GM10248 (cell line): ENCODE measurements at regions not wholly inside any gene's neighbourhood (a gene's known extent, or its start where the extent isn't known, plus 50 kb on each side); places are given as distances from the start of the nearest gene placed in this dataset.

Source experiments
- CTCF ChIA-PET: fragments of 300-600 bp; sonication (Branson Sonifier 250); formaldehyde crosslinking; extraction: SDS; loops from one replicate; lab custom pipeline; 2021; ENCODE audit warnings: antibody characterized with exemption; lab: Yijun Ruan, JAX
- POLR2A ChIA-PET: fragments of 350-650 bp; sonication (Branson Sonifier 250); formaldehyde crosslinking; extraction: SDS; loops from one replicate; lab custom pipeline; 2020; ENCODE audit warnings: antibody characterized with exemption; lab: Yijun Ruan, JAX
- DNase-seq: peaks from one replicate; pipeline ENCODE4 v3.0.0; 2012; ENCODE audit errors: extremely low spot score
- TF ChIP-seq, protein P1 (sequence below): IDR thresholded peaks from 2 replicates; pipeline ENCODE4 v1.5.1; 2012; ENCODE audit warnings: mild to moderate bottlenecking, low read depth; ENCODE audit errors: extremely low read depth, missing control alignments, control extremely low read depth

GRCh38 chr6:137311940-137312339, 92.8 kb upstream of the IFNGR1 start:
- no peak for DNase-seq
- CTCF ChIA-PET: interaction anchor here (1.0 to 1.4 kb wide), 2 partner anchors 27 to 218 kb away, joined by 3 to 5 read pairs; no protein-coding TSS in a partner anchor
- TF ChIP-seq, protein P1, sequence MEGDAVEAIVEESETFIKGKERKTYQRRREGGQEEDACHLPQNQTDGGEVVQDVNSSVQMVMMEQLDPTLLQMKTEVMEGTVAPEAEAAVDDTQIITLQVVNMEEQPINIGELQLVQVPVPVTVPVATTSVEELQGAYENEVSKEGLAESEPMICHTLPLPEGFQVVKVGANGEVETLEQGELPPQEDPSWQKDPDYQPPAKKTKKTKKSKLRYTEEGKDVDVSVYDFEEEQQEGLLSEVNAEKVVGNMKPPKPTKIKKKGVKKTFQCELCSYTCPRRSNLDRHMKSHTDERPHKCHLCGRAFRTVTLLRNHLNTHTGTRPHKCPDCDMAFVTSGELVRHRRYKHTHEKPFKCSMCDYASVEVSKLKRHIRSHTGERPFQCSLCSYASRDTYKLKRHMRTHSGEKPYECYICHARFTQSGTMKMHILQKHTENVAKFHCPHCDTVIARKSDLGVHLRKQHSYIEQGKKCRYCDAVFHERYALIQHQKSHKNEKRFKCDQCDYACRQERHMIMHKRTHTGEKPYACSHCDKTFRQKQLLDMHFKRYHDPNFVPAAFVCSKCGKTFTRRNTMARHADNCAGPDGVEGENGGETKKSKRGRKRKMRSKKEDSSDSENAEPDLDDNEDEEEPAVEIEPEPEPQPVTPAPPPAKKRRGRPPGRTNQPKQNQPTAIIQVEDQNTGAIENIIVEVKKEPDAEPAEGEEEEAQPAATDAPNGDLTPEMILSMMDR: no peak
- POLR2A ChIA-PET: no interaction called here

- ChIA-PET CTCF (interaction anchor here (1.3 to 1.5 kb wide), 4 partner anchors 9 to 39 kb away, joined by 3 read pairs; no protein-coding TSS in a partner anchor), POLR2A (no interaction called here)
- no peak for DNase-seq
- TF ChIP-seq, protein P1: no peak
These were observed 90.0 kb upstream of the IFNGR1 start for GRCh38 chr6:137309078-137309762.

DNA sequence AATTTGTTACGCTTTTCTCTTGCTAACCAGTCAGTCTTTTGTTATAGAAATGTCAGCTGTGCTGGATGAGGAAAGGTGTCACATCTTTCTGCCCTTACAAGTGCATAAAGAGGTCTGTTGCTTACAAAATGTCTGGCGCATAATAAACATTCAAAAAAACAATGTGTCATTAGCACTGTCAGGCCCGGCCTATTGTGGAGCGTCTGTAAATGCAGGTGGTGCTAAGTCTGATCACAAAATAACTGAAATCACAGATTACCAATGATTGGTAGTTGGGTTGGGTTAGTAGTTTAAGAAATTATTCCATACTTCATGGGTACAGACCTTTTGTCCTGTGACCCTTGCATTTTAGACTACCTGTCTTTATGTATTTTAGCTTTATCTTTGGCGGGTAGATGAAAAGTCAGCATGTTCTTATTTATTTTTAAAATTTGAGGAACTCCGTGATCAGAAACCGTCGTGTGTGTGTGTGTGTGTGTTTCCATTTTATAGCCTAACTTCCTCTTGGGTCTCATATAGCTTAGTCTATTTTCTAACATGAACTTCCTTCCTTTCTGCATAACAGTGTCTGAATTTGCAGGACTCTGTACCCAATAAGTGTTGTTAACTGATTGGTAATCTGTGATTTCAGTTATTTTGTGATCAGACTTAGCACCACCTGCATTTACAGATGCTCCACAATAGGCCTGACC, 88.1 kb upstream of the IFNGR1 start:
- ChIA-PET POLR2A (no interaction called here), CTCF (interaction anchor here (1.0 to 1.4 kb wide), 5 partner anchors 9 to 230 kb away, joined by 3 to 4 read pairs (median 3); no protein-coding TSS in a partner anchor)
- no peak for DNase-seq
- TF ChIP-seq, protein P1: no peak

DNA sequence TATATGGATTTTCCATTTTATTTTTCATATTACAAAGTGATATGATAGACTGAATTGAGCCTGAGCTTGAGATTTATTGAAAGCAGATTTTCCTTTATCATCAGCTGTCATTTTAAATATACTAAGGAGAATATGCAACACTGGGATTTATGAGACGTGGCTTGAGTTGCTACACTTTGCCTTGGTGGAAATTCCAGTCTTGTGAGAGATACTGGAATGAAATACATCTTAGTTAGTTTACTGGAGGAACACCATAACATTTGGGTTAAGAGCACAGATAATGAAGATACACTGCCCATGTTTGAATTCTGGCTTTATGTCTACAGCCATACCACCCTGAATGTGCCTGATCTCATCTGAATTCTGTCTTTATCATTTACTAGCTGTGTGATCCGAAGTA, 86.5 kb upstream of the IFNGR1 start:
- DNase-seq: no peak
- TF ChIP-seq, protein P1: no peak
- POLR2A ChIA-PET: no interaction called here
- CTCF ChIA-PET: interaction anchor here (1.2 to 1.8 kb wide), 3 partner anchors 10 to 211 kb away, joined by 4 read pairs; no protein-coding TSS in a partner anchor

- ChIA-PET CTCF (interaction anchor here (0.8 to 1.8 kb wide), 6 partner anchors 9 to 227 kb away, joined by 3 to 8 read pairs (median 4); no protein-coding TSS in a partner anchor), POLR2A (no interaction called here)
- no peak for DNase-seq
- TF ChIP-seq, protein P1: no peak
These were observed 85.0 kb upstream of the IFNGR1 start for GRCh38 chr6:137304020-137304780.

GRCh38 chr6:137303441-137303840, 84.3 kb upstream of the IFNGR1 start:
- TF ChIP-seq, protein P1: no peak
- POLR2A ChIA-PET: no interaction called here

More at GRCh38 chr6:137303441-137303840, 84.3 kb upstream of the IFNGR1 start:
- no peak for DNase-seq
- CTCF ChIA-PET: interaction anchor here (0.8 to 1.7 kb wide), 3 partner anchors 11 to 227 kb away, joined by 3 to 8 read pairs (median 5); no protein-coding TSS in a partner anchor
